ENCODE measurements at regions not wholly inside any gene's neighbourhood (a gene's known extent, or its start where the extent isn't known, plus 50 kb on each side); places are given as distances from the start of the nearest gene placed in this dataset.

- TF ChIP-seq JUNB (IDR thresholded peaks at IDR 0.05; ENCODE audit: unreplicated experiment) (no peak), POLR2AphosphoS5 (IDR thresholded peaks at IDR 0.05; ENCODE audit: low read depth) (no peak), ZNF331 (CRISPR knock-in tag; IDR thresholded peaks at IDR 0.05; ENCODE audit: low read depth) (no peak), CTCF (conservative IDR thresholded peaks at IDR 0.05; ENCODE audit: low read depth in 2 of 2) (no peak), REST (IDR thresholded peaks at IDR 0.05; ENCODE audit: unreplicated experiment) (no peak)
These were observed 147.7 kb upstream of the DTNA start for GRCh38 chr18:34562252-34562870.

Data from GM23338 (cell line).